ENCODE measurements at regions not wholly inside any gene's neighbourhood (a gene's known extent, or its start where the extent isn't known, plus 50 kb on each side); places are given as distances from the start of the nearest gene placed in this dataset.
"Not testable (repeated sequence)": the region's sequence is repeated elsewhere in the genome, so short reads cannot be mapped to it uniquely, and the experiment has no call there.

DNA sequence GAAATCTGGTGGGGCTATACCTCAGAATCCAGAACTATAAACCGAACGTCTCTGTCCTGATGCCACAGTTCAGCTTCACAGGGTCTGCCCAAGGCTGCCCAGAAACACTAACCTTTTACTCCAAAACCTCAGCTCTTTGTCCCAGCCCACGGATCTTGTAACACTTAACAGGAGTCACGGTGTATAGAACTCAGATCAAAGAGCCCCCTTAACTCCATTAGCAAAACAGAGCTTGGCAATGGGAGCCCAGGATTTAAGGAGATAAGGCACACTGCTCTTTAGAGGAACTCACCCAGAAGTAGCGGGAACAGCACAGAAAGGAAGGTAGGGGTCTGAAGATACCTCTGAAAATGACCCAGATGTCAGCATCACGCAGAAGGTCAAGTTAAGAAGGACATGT is 68.8 kb upstream of the SOX14 start:
- Histone ChIP-seq H3K36me3 (no peaks in the 10 kb centered on the region), H3K4me3 (no peak overlapping the region), H3K27ac (no peak overlapping the region), H3K4me1 (no peaks in the 10 kb centered on the region), H3K27me3 (no peaks in the 10 kb centered on the region), H3K9me3 (no peaks in the 10 kb centered on the region)
- TF ChIP-seq POLR2A (IDR thresholded peaks at IDR 0.05) = no peak
- TF ChIP-seq, protein P1, sequence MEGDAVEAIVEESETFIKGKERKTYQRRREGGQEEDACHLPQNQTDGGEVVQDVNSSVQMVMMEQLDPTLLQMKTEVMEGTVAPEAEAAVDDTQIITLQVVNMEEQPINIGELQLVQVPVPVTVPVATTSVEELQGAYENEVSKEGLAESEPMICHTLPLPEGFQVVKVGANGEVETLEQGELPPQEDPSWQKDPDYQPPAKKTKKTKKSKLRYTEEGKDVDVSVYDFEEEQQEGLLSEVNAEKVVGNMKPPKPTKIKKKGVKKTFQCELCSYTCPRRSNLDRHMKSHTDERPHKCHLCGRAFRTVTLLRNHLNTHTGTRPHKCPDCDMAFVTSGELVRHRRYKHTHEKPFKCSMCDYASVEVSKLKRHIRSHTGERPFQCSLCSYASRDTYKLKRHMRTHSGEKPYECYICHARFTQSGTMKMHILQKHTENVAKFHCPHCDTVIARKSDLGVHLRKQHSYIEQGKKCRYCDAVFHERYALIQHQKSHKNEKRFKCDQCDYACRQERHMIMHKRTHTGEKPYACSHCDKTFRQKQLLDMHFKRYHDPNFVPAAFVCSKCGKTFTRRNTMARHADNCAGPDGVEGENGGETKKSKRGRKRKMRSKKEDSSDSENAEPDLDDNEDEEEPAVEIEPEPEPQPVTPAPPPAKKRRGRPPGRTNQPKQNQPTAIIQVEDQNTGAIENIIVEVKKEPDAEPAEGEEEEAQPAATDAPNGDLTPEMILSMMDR (IDR thresholded peaks at IDR 0.05) = no peak
- 43 to 49% (median 46%) methylated on average over 6 of the region's 6 CpGs for WGBS, 4 donors
- intact Hi-C loops (cut with DNase I) = loop anchor here in 2 of 10 donors (10.0 kb wide), 2 partner anchors 571 to 591 kb away; no protein-coding TSS in a partner anchor
- DNase-seq (no peak), ATAC-seq (no peak)

DNA sequence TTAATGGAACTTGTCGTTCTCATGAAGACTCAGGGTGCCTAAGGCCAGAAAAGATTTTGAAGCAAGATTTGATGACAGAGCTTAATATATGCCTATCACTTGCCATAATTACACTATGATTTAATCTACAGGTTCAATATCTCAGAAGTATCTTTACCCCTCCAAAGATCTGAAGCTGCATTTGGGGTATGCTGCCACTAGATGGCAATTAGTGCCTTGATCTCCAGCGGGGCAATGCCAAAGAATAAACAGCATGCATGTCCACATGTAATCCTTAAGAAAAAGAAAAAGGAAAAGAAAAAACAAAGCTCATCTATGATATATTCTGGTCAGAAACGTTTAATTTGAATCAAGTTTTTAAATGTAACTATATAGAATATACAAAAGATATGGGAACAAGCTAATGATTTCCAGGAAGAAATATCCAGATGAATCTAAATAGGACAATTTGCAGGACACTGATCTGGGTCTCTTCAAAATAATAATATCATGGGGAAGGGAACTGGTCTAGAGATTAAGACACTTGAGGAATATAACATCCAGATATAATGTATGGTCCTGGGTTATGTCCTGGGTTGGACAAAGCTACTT is 55.0 kb upstream of the SOX14 start:
- ATAC-seq = no peak
- Histone ChIP-seq H3K36me3 (no peaks in the 10 kb centered on the region), H3K27ac (no peak overlapping the region), H3K9me3 (peaks cover 0 to 6% (median 0%) of the 10 kb centered on the region in 12 donors), H3K4me3 (no peak overlapping the region), H3K27me3 (peaks cover 0 to 7% (median 0%) of the 10 kb centered on the region in 9 donors), H3K4me1 (no peaks in the 10 kb centered on the region)
- TF ChIP-seq, protein P1 (IDR thresholded peaks at IDR 0.05) = peak in 6 of 12 donors; percentile 13 to 25 (median 20)
- TF ChIP-seq POLR2A (IDR thresholded peaks at IDR 0.05) = no peak
- intact Hi-C loops (cut with DNase I) = no loop called here
- no peak for DNase-seq
- WGBS, 4 donors = 3 to 6% (median 4%) methylated on average over 3 of the region's 3 CpGs

DNA sequence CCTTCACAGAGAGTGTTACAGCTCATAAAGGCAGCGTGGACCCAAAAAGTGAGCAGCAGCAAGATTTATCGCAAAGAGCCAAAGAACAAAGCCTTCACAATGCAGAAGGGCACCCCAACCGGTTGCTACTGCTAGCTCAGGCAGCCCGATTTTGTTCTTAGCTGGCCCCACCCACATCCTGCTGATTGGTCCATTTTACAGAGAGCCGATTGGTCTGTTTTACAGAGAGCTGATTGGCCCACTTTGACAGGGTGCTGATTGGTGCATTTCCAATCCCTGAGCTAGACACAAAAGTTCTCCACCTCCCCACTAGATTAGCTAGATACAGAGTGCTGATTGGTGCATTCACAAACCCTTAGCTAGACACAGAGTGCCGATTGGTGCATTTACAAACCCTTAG is 50.1 kb upstream of the SOX14 start:
- ATAC-seq; intact Hi-C loops (cut with DNase I); H3K27ac ChIP-seq; DNase-seq; H3K4me3 ChIP-seq; H3K36me3 ChIP-seq; H3K4me1 ChIP-seq; H3K27me3 ChIP-seq: not testable (repeated sequence)
- peaks cover 0 to 22% (median 0%) of the 10 kb centered on the region in 12 donors for H3K9me3 ChIP-seq
- 80 to 90% (median 83%) methylated on average over 5 to 6 of the region's 6 CpGs for WGBS, 4 donors
